Central memory CD8-positive, alpha-beta T cell (primary cell): ENCODE measurements at regions not wholly inside any gene's neighbourhood (a gene's known extent, or its start where the extent isn't known, plus 50 kb on each side); places are given as distances from the start of the nearest gene placed in this dataset.

Experiments
- ATAC-seq: fragments of 150-1000 bp; cut with Tn5 transposase; replicated peaks from 2 replicates; pipeline ENCODE4 v1.10.0; 2022; ENCODE audit warnings: mild to moderate bottlenecking, moderate FRiP score, moderate number of reproducible peaks; ENCODE audit not compliant: poor library complexity, severe bottlenecking; ENCODE audit errors: extremely low read depth
- DNase-seq, 2 donors: peaks; one replicate each; pipeline ENCODE4 v3.0.0; 2021; ENCODE audit warnings: low spot score in 2 of 2
- H3K27ac Mint-ChIP-seq: one replicate; pipeline ENCODE4 v1.8.0; 2022; ENCODE audit warnings: low read depth, mild to moderate bottlenecking, moderate library complexity, mixed read lengths
- H3K27me3 Mint-ChIP-seq: one replicate; pipeline ENCODE4 v1.8.0; 2022; ENCODE audit warnings: mixed read lengths
- H3K36me3 Mint-ChIP-seq: one replicate; pipeline ENCODE4 v1.8.0; 2022; ENCODE audit warnings: mild to moderate bottlenecking, moderate library complexity, mixed read lengths; ENCODE audit not compliant: insufficient read depth
- H3K4me1 Mint-ChIP-seq: one replicate; pipeline ENCODE4 v1.8.0; 2022; ENCODE audit warnings: mixed read lengths
- H3K4me3 Mint-ChIP-seq: one replicate; pipeline ENCODE4 v1.8.0; 2022; ENCODE audit warnings: mild to moderate bottlenecking, moderate library complexity, mixed read lengths
- H3K9me3 Mint-ChIP-seq: one replicate; pipeline ENCODE4 v1.8.0; 2022; ENCODE audit warnings: mixed read lengths

DNA sequence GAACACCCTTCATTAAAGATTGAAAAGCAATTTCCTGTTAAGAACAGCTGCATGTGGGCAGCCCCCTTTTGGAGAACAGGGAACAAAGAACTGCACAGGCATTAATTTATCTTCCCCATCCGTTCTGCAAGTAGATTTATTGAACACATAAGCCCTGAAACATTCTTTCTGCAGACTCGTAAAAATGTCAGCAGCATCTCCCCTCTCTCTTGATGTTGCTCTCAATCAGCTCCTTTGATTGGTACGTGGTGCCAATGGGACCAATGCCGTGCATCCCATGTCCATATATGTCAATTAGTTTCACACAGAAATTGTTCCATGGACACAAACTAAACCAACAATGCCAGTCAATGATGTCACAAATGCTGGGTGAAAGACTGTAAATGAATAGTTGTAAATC lies 228.5 kb upstream of the RASGEF1B start:
- Mint-ChIP-seq H3K4me1 (no peaks in the 10 kb centered on the region), H3K27ac (no peak overlapping the region), H3K36me3 (peaks cover 1% of the 10 kb centered on the region), H3K27me3 (peaks cover 9% of the 10 kb centered on the region), H3K4me3 (no peak overlapping the region), H3K9me3 (no peaks in the 10 kb centered on the region)
- DNase-seq: no peak
- no peak for ATAC-seq

DNA sequence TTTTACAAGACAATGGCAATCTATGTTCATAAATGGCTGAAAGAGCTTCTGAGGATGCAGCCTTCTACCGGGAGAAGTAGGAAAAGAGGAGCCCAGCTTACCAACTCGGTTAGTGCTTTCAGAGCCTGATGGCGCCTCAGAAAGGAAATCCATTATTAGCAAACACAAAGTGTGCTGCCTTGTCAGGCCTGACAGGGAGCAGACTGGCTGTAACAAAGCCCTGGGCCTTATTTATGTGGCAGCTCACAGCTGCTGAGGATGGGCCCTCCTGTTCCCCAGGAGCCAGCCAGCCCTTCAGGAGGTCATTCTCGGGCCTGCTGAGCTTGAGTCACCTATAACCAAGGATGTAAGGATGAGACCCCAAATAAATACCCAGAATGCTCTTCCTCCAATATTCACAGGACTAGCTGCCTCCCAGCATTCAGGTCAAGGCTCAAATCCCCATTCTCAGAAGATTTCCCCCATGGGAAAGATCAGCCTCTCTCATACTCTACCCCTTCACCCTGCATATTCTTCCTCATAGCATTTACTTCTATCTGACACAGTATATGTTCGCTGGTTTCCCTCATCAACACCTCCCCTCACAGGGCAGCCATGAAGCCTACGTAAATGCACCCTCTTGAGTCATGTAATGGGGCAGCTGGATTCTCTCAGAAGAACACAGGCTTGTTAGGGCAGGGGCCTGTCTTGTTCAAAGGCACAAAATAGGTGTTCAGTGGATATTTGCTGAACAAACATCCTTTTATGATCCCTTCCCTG lies 227.0 kb upstream of the RASGEF1B start:
- Mint-ChIP-seq H3K4me1 (no peaks in the 10 kb centered on the region), H3K27ac (no peak overlapping the region), H3K27me3 (peaks cover 20% of the 10 kb centered on the region), H3K9me3 (no peaks in the 10 kb centered on the region), H3K36me3 (peaks cover 1% of the 10 kb centered on the region), H3K4me3 (no peak overlapping the region)
- no peak for DNase-seq
- ATAC-seq: no peak

DNA sequence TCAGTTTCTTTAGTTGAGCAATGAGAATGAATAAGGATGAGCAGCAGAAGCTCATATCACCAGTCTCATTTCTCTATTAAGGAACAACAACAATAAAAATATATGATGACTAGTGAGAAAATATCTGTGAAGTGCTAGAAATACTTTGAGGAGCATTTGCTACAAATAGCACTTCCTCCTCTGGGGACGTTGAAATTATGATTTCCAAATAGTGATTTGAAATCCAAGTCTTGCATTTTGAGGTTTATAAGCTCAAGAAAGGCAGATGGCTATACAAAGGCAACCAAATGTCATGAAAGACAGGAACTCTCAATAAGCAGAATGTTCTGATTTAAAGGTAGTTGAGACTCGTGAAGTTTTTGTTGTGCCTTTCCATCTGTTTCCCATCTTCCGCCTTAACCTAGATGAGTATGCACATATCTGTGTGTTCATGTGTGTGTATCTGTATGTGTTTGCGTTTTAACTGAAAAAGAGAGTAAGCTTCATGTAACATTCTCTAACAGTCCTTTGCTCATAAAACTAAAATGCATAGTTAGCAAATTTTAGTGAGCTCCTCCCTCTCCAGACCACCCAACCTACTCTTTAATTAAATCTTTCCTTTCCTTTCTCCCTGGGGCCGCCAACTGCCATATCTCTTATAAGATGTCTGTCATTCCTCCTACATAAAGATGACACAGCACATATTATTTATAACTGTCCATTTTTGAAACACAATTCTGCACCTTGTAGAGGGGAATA lies 222.6 kb upstream of the RASGEF1B start:
- no peaks in the 10 kb centered on the region for H3K36me3 Mint-ChIP-seq
- peaks cover 38% of the 10 kb centered on the region for H3K27me3 Mint-ChIP-seq
- no peak overlapping the region for H3K4me3 Mint-ChIP-seq
- no peak for ATAC-seq
- H3K4me1 Mint-ChIP-seq: no peaks in the 10 kb centered on the region
- no peaks in the 10 kb centered on the region for H3K9me3 Mint-ChIP-seq
- no peak overlapping the region for H3K27ac Mint-ChIP-seq
- DNase-seq: no peak

DNA sequence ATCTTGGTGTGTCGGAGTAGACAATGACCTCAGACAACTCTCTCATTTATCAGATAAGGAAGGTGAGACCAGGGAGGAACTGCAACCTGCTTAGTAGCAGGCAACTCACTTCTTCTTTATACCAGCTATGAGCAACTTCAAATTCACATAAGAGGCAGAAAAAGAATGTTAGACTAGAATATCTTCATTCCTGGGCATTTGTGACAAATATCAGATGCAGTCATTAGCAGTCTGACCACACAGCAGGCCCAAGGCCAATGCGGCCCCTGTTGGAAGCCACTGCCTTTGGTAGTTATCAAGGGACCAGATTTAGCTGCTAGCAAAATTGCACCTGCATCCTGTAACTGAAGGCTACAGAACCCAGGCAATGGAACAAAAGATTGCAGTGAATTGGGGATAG lies 219.2 kb upstream of the RASGEF1B start:
- Mint-ChIP-seq H3K27me3 (peaks cover 45% of the 10 kb centered on the region), H3K4me1 (no peaks in the 10 kb centered on the region), H3K4me3 (no peak overlapping the region), H3K36me3 (no peaks in the 10 kb centered on the region), H3K9me3 (no peaks in the 10 kb centered on the region), H3K27ac (no peak overlapping the region)
- no peak for ATAC-seq
- DNase-seq: no peak

DNA sequence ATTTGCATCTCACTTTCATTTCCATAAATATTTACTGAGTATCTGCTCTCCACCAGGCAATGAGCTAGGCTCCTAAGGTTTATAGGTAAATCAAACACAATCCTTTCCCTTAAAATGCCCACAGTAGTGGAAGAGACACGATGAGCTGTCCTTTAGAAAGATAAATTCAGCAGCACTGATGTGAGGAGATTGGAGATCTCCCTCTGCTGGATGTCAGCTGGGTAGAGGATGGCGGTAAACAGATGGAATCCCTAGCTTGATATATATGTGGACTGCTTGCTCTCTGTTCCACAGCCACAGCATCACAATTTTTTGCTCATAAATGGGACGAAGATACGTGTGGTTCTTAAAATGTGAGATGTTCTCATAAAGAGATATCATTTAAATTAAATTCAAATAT lies 216.4 kb upstream of the RASGEF1B start:
- H3K9me3 Mint-ChIP-seq: no peaks in the 10 kb centered on the region
- H3K4me1 Mint-ChIP-seq: no peaks in the 10 kb centered on the region
- H3K27ac Mint-ChIP-seq: no peak overlapping the region
- DNase-seq: no peak
- no peak for ATAC-seq
- H3K36me3 Mint-ChIP-seq: no peaks in the 10 kb centered on the region
- H3K27me3 Mint-ChIP-seq: peaks cover 25% of the 10 kb centered on the region
- no peak overlapping the region for H3K4me3 Mint-ChIP-seq

DNA sequence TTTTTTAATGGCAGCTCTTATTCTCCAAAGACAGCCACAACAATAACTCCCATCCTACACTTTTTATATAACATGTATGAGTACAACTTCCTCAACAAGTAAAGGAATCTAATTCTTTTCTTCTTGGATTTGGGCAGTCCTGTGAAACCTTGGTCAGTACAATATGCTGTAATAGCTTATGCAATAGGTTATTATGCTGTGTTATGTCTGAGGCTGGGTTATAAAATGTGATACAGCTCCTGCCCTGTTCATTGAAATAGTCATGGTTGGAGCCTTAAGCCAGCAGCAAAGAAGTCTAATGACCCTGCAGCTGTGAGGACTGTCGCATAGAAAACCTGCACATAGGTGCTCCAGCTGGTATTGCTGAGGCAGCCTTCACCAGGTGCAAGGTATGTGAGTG lies 215.8 kb upstream of the RASGEF1B start:
- Mint-ChIP-seq H3K27me3 (peaks cover 19% of the 10 kb centered on the region), H3K27ac (no peak overlapping the region), H3K36me3 (no peaks in the 10 kb centered on the region), H3K4me3 (no peak overlapping the region), H3K9me3 (no peaks in the 10 kb centered on the region), H3K4me1 (no peaks in the 10 kb centered on the region)
- no peak for ATAC-seq
- no peak for DNase-seq

DNA sequence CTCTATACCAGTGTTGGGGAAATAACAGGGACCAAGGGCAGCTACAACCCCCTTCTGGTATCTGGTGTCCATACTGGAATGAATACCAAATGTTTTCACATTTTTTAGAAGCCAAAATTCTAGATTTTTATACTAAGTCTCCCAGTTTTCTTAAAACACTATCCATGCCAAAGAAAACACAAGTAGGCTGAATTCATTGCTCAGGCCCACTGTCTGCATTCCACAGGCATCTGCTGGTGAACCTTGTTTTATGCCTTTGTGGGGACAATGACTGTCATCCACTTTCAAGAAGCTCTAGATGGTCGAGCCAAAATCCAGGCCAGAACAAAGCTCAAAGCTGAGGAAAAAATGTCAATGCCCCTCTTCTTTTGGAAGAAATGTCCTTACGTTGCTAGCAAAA lies 213.4 kb upstream of the RASGEF1B start:
- no peaks in the 10 kb centered on the region for H3K36me3 Mint-ChIP-seq
- no peaks in the 10 kb centered on the region for H3K9me3 Mint-ChIP-seq

DNA sequence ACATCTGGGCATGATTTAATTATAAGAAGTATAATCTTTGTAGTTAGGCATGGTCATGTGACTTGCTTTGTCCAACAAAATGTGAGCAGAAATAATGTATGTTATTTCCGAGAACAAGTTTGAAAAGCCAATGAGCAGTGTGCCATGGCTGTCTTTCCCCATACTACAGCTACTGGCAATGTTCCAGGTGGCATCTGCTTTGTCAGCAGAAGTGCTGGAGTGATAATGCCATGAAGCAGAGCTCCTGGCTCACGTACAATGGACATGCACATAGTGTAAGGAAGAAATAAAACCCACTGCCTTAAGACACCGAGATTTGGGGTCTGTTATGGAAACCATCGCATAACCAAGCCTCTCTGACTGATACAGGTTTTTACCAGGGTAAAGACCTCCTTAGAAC lies 212.6 kb upstream of the RASGEF1B start:
- H3K27ac Mint-ChIP-seq: no peak overlapping the region
- peaks cover 27% of the 10 kb centered on the region for H3K27me3 Mint-ChIP-seq
- H3K4me3 Mint-ChIP-seq: no peak overlapping the region
- no peaks in the 10 kb centered on the region for H3K4me1 Mint-ChIP-seq
- ATAC-seq (no peak), DNase-seq (no peak)
- H3K9me3 Mint-ChIP-seq: no peaks in the 10 kb centered on the region
- no peaks in the 10 kb centered on the region for H3K36me3 Mint-ChIP-seq

More for the DNA sequence above, 213.4 kb upstream of the RASGEF1B start:
- Mint-ChIP-seq H3K27ac (no peak overlapping the region), H3K27me3 (peaks cover 28% of the 10 kb centered on the region), H3K4me3 (no peak overlapping the region), H3K4me1 (no peaks in the 10 kb centered on the region)
- ATAC-seq: no peak
- DNase-seq: no peak

DNA sequence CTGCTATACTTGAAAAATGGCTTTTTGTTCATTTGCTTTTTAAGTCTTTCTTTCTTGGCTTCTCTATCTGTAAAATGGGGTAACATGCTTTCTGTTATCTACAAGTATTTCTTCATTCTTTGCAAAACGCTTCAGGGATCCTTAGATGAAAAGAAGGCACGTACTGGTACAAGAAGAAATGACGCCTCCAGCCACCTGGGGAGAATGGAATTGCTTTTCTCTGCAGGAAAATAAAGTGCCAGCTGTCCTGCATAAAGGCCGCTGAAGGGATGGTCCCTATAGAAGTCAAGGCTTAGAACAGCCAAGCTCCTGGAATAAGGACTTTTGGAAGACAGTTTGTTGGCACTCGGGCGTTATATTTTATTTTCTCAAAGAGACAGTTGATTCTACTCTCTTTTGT lies 210.8 kb upstream of the RASGEF1B start:
- Mint-ChIP-seq H3K9me3 (no peaks in the 10 kb centered on the region), H3K4me1 (no peaks in the 10 kb centered on the region), H3K36me3 (no peaks in the 10 kb centered on the region), H3K27ac (no peak overlapping the region), H3K4me3 (no peak overlapping the region), H3K27me3 (peaks cover 19% of the 10 kb centered on the region)
- DNase-seq: no peak
- no peak for ATAC-seq

DNA sequence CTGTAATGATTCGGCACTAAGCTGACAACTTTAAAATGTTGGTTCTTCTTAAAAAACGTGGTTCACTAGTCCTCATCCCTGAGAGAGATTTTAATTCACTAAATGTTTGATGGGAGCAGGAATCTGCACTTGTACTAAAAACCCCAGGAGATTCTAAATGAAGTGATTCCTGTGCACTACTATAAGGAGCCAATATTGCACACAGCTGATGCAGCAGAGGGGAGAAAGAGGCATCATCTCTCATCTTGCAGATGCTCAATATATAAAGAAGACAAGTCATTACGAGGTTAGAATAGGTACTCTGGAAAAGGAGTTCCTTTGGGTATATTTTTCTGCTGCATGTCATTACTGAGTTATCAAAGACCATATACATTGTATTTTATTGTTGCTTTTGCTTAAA lies 207.6 kb upstream of the RASGEF1B start:
- Mint-ChIP-seq H3K9me3 (no peaks in the 10 kb centered on the region), H3K27me3 (peaks cover 19% of the 10 kb centered on the region), H3K4me1 (no peaks in the 10 kb centered on the region), H3K27ac (no peak overlapping the region), H3K36me3 (no peaks in the 10 kb centered on the region), H3K4me3 (no peak overlapping the region)
- no peak for ATAC-seq
- DNase-seq: no peak

DNA sequence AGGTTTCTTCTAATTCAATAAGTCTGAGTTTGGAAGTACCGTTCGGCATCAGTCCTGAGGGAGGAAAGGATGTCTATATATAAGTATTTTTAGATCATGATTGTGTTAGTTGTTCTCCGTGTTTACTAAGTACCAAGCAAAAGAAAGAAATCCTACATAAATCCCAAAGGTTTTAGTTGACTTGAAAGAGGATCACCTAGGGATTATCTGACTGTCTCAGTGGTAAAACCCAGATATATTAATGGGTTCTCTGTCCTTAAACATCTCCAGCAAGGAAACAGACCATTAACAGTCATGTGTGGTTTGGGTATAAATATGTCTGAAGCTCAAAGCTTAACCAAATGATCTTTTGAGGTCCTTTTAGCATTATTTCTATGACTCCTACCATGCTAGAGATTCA lies 207.1 kb upstream of the RASGEF1B start:
- ATAC-seq (no peak), DNase-seq (no peak)
- Mint-ChIP-seq H3K27me3 (peaks cover 19% of the 10 kb centered on the region), H3K36me3 (no peaks in the 10 kb centered on the region), H3K9me3 (no peaks in the 10 kb centered on the region), H3K27ac (no peak overlapping the region), H3K4me1 (no peaks in the 10 kb centered on the region), H3K4me3 (no peak overlapping the region)

DNA sequence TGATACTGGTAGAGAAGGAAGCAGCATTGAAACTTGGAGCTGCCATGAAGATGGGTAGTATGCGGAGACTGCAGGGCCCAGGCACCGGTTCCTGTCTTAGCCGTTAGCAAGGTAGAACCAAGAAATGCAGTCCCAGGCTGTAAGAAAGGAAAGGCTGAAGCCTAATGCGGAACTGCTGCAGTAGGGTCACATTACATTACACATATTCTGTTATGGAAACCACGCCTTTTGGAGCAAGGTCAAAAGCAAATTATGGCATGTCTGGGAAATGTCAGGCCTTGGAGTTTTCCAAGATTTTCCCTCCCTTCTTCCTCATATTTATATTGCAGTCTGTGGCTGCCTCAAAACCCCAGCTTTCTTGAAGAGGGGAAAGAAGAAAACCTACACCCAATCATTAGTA lies 204.8 kb upstream of the RASGEF1B start:
- H3K27ac Mint-ChIP-seq: no peak overlapping the region

DNA sequence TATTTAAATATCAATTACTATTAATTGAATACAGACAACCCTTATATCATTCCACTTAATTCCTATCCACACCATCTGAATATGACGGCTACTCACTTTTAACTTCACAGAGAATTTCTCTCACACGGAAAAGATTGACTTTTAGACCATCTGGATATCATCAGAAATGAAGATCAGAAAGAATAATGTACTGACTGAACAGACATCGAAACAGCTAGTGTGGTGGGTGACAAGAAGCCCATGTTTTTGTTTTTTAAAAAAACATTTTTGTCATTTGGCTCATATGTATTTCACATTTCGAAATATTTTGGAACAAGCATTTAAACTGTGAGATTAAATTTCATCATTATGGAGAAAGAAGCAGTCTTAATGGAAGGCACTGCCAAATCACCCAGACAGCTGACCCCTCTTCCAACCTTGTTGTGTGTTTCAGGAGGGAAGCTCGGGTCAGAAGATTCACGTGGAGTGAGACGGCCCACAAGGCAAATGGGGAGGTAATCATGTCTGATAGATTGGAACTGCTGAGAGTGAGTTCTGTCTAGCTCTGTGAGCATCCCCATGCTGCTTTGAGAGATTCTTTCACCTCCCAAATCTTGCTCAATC lies 204.2 kb upstream of the RASGEF1B start:
- no peaks in the 10 kb centered on the region for H3K4me1 Mint-ChIP-seq
- H3K27ac Mint-ChIP-seq: no peak overlapping the region
- ATAC-seq (no peak), DNase-seq (no peak)
- peaks cover 13% of the 10 kb centered on the region for H3K27me3 Mint-ChIP-seq
- H3K9me3 Mint-ChIP-seq: no peaks in the 10 kb centered on the region
- no peaks in the 10 kb centered on the region for H3K36me3 Mint-ChIP-seq
- H3K4me3 Mint-ChIP-seq: no peak overlapping the region

More for the DNA sequence above, 204.8 kb upstream of the RASGEF1B start:
- H3K27me3 Mint-ChIP-seq: peaks cover 19% of the 10 kb centered on the region
- no peaks in the 10 kb centered on the region for H3K9me3 Mint-ChIP-seq
- H3K4me1 Mint-ChIP-seq: no peaks in the 10 kb centered on the region
- ATAC-seq: no peak
- DNase-seq: no peak
- H3K36me3 Mint-ChIP-seq: no peaks in the 10 kb centered on the region
- no peak overlapping the region for H3K4me3 Mint-ChIP-seq
